Neural crest cell (in vitro differentiated cells): ENCODE measurements at regions not wholly inside any gene's neighbourhood (a gene's known extent, or its start where the extent isn't known, plus 50 kb on each side); places are given as distances from the start of the nearest gene placed in this dataset.

Experiments used
- DNase-seq: peaks from one replicate; pipeline ENCODE4 v3.0.0; 2021; ENCODE audit warnings: low read depth, mixed read lengths, low spot score
- H3K27ac Mint-ChIP-seq: one replicate; pipeline ENCODE4 v1.8.0; 2021; ENCODE audit warnings: mild to moderate bottlenecking, mixed read lengths; ENCODE audit not compliant: unreplicated experiment
- H3K27me3 Mint-ChIP-seq: 2 replicates; pipeline ENCODE4 v1.8.0; 2021; ENCODE audit warnings: low read depth, mild to moderate bottlenecking, mixed read lengths
- H3K36me3 Mint-ChIP-seq: 2 replicates; pipeline ENCODE4 v1.8.0; 2021; ENCODE audit warnings: low read depth, mild to moderate bottlenecking, mixed read lengths
- H3K4me1 Mint-ChIP-seq: 2 replicates; pipeline ENCODE4 v1.8.0; 2021; ENCODE audit warnings: mixed read lengths
- H3K4me3 Mint-ChIP-seq: one replicate; pipeline ENCODE4 v1.8.0; 2021; ENCODE audit warnings: mild to moderate bottlenecking, mixed read lengths
- H3K9me3 Mint-ChIP-seq: 2 replicates; pipeline ENCODE4 v1.8.0; 2021; ENCODE audit warnings: mixed read lengths
- CTCF ChIP-seq: fragments of 200-600 bp; sonication (generic); conservative IDR thresholded peaks from 2 replicates; pipeline ENCODE4 v1.5.0; 2021; ENCODE audit warnings: antibody characterized with exemption, mild to moderate bottlenecking

- Mint-ChIP-seq H3K4me3 (no peak overlapping the region), H3K27ac (no peak overlapping the region), H3K4me1 (no peaks in the 10 kb centered on the region), H3K36me3 (no peaks in the 10 kb centered on the region), H3K27me3 (no peaks in the 10 kb centered on the region), H3K9me3 (peaks cover 2% of the 10 kb centered on the region)
- no peak for DNase-seq
- TF ChIP-seq CTCF, result no peak
These were observed 115.2 kb upstream of the ZNF32 start for GRCh38 chr10:43763846-43764245.

- DNase-seq, result no peak
- no peaks in the 10 kb centered on the region for H3K4me1 Mint-ChIP-seq
- no peaks in the 10 kb centered on the region for H3K36me3 Mint-ChIP-seq
- H3K4me3 Mint-ChIP-seq, result no peak overlapping the region
- no peaks in the 10 kb centered on the region for H3K9me3 Mint-ChIP-seq
- TF ChIP-seq CTCF, result no peak
- no peak overlapping the region for H3K27ac Mint-ChIP-seq
- no peaks in the 10 kb centered on the region for H3K27me3 Mint-ChIP-seq
These were observed 111.8 kb upstream of the ZNF32 start for GRCh38 chr10:43760514-43760913.

GRCh38 chr10:43759216-43759615 is 110.5 kb upstream of the ZNF32 start:
- Mint-ChIP-seq H3K4me1 (no peaks in the 10 kb centered on the region), H3K36me3 (no peaks in the 10 kb centered on the region)

DNA sequence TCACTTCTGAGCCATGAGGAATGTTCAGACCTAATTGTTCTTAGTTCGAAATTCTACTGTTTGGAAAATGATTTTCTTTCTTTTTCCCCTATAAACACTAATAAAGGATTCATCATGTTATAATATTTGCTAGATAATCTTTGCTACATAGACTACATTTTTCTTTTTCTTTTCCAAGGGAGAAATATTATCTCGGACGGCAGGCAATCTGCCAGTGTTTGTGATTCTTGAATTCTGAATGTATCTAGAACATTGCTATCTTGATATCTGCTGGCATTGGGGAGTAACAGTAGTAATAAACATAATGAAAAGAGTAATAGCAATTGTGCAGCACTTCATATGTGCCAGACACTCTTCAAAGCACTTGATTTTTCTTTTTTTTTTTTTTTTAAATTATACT is 107.7 kb upstream of the ZNF32 start:
- Mint-ChIP-seq H3K9me3 (no peaks in the 10 kb centered on the region), H3K27ac (no peak overlapping the region), H3K4me1 (no peaks in the 10 kb centered on the region), H3K27me3 (no peaks in the 10 kb centered on the region), H3K36me3 (no peaks in the 10 kb centered on the region), H3K4me3 (no peak overlapping the region)
- DNase-seq, result no peak
- TF ChIP-seq CTCF, result no peak

More at GRCh38 chr10:43759216-43759615, 110.5 kb upstream of the ZNF32 start:
- DNase-seq, result no peak
- no peak overlapping the region for H3K4me3 Mint-ChIP-seq
- TF ChIP-seq CTCF, result no peak
- no peaks in the 10 kb centered on the region for H3K27me3 Mint-ChIP-seq
- no peaks in the 10 kb centered on the region for H3K9me3 Mint-ChIP-seq
- H3K27ac Mint-ChIP-seq, result no peak overlapping the region

GRCh38 chr10:43754569-43755260 is 106.0 kb upstream of the ZNF32 start:
- TF ChIP-seq CTCF, result no peak
- DNase-seq, result no peak
- H3K9me3 Mint-ChIP-seq, result no peaks in the 10 kb centered on the region
- H3K4me3 Mint-ChIP-seq, result no peak overlapping the region
- no peaks in the 10 kb centered on the region for H3K4me1 Mint-ChIP-seq
- no peak overlapping the region for H3K27ac Mint-ChIP-seq
- H3K36me3 Mint-ChIP-seq, result no peaks in the 10 kb centered on the region
- H3K27me3 Mint-ChIP-seq, result no peaks in the 10 kb centered on the region
